ENCODE measurements at regions not wholly inside any gene's neighbourhood (a gene's known extent, or its start where the extent isn't known, plus 50 kb on each side); places are given as distances from the start of the nearest gene placed in this dataset.

DNA sequence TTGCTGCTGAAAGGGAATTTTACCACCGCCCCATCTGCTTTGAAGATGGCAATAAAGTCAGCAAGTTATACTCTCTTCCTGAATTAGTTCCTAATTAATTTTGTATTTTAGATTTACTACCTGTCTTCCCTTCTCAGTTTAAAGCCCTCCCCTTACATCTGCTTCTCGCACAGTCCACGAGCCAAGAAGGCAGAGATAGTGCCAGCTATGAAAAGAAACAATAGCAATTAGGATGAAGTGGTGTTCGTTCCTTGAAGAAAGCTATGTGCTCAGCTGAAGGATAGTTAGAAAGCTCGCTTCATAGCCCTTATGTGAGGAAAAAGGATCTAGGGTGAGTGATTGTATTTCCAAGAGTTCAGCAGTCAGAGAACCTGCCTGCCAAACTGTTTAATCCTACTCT, 1678.8 kb upstream of the TENM3 start:
- TF ChIP-seq, protein P1, sequence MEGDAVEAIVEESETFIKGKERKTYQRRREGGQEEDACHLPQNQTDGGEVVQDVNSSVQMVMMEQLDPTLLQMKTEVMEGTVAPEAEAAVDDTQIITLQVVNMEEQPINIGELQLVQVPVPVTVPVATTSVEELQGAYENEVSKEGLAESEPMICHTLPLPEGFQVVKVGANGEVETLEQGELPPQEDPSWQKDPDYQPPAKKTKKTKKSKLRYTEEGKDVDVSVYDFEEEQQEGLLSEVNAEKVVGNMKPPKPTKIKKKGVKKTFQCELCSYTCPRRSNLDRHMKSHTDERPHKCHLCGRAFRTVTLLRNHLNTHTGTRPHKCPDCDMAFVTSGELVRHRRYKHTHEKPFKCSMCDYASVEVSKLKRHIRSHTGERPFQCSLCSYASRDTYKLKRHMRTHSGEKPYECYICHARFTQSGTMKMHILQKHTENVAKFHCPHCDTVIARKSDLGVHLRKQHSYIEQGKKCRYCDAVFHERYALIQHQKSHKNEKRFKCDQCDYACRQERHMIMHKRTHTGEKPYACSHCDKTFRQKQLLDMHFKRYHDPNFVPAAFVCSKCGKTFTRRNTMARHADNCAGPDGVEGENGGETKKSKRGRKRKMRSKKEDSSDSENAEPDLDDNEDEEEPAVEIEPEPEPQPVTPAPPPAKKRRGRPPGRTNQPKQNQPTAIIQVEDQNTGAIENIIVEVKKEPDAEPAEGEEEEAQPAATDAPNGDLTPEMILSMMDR (IDR thresholded peaks at IDR 0.05; ENCODE audit: insufficient read depth, low read length): no peak
- no peak for TF ChIP-seq POLR2AphosphoS5 (IDR thresholded peaks at IDR 0.05; ENCODE audit: low read depth)
- TF ChIP-seq, protein P2, sequence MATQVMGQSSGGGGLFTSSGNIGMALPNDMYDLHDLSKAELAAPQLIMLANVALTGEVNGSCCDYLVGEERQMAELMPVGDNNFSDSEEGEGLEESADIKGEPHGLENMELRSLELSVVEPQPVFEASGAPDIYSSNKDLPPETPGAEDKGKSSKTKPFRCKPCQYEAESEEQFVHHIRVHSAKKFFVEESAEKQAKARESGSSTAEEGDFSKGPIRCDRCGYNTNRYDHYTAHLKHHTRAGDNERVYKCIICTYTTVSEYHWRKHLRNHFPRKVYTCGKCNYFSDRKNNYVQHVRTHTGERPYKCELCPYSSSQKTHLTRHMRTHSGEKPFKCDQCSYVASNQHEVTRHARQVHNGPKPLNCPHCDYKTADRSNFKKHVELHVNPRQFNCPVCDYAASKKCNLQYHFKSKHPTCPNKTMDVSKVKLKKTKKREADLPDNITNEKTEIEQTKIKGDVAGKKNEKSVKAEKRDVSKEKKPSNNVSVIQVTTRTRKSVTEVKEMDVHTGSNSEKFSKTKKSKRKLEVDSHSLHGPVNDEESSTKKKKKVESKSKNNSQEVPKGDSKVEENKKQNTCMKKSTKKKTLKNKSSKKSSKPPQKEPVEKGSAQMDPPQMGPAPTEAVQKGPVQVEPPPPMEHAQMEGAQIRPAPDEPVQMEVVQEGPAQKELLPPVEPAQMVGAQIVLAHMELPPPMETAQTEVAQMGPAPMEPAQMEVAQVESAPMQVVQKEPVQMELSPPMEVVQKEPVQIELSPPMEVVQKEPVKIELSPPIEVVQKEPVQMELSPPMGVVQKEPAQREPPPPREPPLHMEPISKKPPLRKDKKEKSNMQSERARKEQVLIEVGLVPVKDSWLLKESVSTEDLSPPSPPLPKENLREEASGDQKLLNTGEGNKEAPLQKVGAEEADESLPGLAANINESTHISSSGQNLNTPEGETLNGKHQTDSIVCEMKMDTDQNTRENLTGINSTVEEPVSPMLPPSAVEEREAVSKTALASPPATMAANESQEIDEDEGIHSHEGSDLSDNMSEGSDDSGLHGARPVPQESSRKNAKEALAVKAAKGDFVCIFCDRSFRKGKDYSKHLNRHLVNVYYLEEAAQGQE (IDR thresholded peaks at IDR 0.05; ENCODE audit: insufficient replicate concordance, low read depth): no peak

Data from HL-60 (cell line).